GM20000 (cell line): ENCODE measurements at regions not wholly inside any gene's neighbourhood (a gene's known extent, or its start where the extent isn't known, plus 50 kb on each side); places are given as distances from the start of the nearest gene placed in this dataset.

ENCODE experiments used
- DNase-seq: peaks from one replicate; pipeline ENCODE4 v3.0.0; 2012; ENCODE audit warnings: low spot score
- TF ChIP-seq, protein P1 (sequence below): IDR thresholded peaks from 2 replicates; pipeline ENCODE4 v1.5.1; 2012; ENCODE audit warnings: mild to moderate bottlenecking, control low read depth; ENCODE audit errors: extremely low read depth, missing control alignments

DNA sequence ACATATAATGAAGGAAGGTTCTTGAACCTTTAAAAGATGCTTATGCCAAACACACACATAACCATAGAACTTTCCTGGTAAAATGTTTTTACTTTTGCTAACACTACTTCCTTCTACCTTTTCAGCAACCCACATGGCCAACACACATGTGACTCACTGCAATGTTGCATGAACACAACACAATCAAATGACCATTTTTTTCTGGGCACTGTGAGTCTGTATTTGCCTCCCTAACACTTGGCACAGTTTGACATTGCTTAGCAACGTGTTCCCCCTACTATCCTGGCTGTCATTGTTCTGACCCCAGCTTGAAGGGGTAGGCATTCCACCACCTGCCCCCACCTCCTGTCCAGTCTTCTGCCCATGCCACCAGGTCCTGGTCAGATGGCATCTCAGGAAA lies 169.4 kb upstream of the PRNP start:
- TF ChIP-seq, protein P1, sequence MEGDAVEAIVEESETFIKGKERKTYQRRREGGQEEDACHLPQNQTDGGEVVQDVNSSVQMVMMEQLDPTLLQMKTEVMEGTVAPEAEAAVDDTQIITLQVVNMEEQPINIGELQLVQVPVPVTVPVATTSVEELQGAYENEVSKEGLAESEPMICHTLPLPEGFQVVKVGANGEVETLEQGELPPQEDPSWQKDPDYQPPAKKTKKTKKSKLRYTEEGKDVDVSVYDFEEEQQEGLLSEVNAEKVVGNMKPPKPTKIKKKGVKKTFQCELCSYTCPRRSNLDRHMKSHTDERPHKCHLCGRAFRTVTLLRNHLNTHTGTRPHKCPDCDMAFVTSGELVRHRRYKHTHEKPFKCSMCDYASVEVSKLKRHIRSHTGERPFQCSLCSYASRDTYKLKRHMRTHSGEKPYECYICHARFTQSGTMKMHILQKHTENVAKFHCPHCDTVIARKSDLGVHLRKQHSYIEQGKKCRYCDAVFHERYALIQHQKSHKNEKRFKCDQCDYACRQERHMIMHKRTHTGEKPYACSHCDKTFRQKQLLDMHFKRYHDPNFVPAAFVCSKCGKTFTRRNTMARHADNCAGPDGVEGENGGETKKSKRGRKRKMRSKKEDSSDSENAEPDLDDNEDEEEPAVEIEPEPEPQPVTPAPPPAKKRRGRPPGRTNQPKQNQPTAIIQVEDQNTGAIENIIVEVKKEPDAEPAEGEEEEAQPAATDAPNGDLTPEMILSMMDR, result no peak
- no peak for DNase-seq

DNA sequence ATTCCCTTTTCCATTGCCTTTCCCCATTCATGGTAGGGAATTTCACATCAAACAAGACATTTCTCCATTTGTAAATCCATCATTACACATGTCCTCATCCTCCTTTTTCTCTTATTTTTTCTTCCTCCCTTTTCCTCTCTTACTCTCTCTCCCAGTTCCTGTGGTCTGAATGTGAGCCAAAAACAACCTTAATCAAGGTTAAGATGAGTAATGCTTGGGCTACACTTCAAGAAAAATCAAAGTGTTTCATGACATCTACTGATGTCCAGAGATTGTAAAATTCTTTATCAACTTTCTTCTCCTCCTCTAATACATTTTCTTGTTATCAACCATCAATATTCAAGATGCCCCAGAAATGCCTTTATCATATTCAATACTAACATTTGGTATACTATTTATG lies 172.5 kb upstream of the PRNP start:
- TF ChIP-seq, protein P1, result no peak
- no peak for DNase-seq

DNA sequence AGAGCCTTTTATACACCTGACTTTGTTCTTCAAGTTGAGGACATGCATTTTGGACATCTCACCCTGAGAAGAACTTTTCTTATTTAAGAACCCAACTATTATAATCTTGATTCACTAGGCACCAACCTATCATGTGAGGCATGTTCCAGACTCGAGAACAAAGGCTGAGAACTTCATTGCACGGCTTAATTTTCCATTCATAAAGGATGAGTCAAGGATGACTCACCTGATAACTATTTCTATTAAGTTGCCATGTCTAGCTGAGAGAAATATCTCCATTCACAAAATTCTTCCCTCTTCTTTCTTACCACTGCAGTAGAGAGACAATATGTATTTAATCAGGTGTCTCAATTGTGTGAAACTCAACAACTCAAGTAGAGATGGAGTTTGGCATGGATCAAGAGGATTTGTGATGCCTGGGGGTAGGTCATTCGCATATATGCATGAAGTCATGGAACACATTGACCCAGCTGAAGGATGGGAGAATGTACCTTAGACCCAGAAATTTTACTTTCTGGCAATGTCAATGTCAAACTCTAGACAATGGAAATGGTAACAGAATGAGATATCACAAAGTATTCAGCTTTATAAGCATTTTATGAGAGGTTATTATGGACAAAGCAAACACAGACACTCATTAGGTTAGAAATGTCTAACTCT lies 173.2 kb upstream of the PRNP start:
- no peak for DNase-seq
- TF ChIP-seq, protein P1, result no peak

DNA sequence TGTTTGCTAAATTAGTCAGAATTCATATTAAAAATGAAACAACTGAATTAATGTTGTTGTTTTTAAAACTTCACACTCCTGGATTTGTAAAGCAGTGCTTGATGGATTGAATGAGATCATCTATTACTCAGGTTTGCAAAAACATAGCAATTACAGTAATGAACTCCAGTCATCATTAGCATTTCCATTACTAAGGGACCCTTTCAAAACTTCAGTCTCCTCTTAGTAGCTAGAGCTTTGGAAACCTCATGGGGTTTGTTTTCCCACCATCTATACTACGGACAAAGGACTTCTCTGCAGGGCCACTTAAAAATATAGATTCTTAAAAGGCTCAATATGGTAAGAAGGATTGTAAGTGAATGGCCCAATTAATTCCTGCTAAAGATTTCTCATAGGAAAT lies 174.5 kb upstream of the PRNP start:
- DNase-seq, result no peak
- TF ChIP-seq, protein P1, result no peak

DNA sequence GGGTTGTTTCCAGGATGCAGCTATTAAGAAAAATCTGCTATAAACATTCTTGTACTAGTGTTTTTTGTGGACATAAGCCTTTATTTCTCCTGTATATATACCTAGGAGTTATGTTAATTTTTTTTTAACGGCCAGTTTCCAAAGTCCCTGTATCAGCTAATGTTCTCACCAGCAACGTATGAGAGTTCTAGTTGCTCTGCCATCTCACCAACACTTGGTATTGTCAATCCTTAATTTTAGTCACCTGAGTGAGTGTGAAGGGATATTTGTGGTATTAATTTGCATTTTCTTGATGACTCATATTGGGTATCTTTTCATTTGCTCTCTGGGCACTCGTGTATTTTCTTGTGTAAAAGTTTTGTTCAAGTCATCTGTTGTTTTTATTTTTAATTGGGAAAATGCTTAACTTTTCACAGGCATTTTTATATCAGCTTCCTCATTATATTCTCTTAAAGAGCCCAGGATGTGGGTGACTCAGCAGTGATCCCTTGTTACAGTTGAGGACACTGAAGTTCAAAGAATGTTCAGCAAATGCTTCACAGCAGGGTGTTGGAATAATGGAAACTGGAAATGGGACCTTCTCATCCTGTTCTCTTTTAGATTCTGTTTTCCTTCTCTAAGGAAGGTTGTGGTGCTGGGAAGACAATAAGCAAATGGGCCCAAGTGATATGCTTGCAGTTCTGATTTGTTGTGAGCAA lies 176.3 kb upstream of the PRNP start:
- no peak for DNase-seq

DNA sequence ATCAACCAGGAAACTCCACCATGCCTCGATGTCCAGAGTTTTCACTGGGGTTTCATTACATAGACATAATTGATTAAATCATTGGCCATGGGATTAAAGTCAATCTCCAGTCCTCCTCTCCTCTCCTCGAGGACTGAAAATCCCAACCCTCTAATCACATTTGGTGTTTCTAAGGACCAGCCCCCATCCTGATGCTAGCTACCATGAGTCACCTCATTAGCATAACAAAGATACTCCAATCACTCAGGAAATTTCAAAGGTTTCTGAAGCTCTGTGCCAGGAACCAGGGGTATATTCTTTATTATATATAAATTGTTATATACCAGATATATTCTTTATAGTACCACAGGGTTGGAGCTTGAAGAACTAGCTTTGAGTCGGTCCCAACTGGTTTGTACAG lies 177.5 kb upstream of the PRNP start:
- TF ChIP-seq, protein P1, result no peak
- DNase-seq, result no peak

More for the DNA sequence above, 176.3 kb upstream of the PRNP start:
- TF ChIP-seq, protein P1, result no peak

DNA sequence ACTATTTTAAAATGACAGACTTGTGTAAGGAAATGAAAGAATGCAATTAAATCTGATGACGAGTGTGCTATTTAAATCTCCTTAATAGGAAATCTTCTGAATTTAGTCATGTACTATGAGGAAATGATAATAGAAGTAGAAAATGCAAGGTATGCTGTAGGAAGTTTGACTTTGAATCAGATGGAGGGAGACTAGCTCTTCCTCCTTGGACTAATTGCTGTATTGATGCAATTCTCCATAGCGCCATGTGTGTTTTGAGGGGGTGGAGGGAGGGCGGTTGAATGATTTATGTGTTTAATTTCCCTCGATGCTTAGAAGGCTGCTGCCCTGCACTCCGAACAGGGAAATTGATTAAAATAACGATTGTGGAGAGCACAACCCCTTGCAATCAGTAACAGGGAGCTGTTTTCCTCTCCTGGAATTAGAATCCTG lies 179.0 kb upstream of the PRNP start:
- TF ChIP-seq, protein P1, result no peak
- no peak for DNase-seq
